Neural cell (in vitro differentiated cells): ENCODE measurements at regions not wholly inside any gene's neighbourhood (a gene's known extent, or its start where the extent isn't known, plus 50 kb on each side); places are given as distances from the start of the nearest gene placed in this dataset.

Experiments used
- H2AFZ ChIP-seq: fragments of 200-600, 300-800 bp; sonication (generic), shearing (Covaris generic); 2 replicates; pipeline ENCODE4 v1.6.0; 2014; ENCODE audit warnings: low read depth, mild to moderate bottlenecking, antibody characterized with exemption, low read length, moderate library complexity
- H3F3A ChIP-seq: fragments of 200-600 bp; shearing (Covaris generic); 2 replicates; pipeline ENCODE4 v1.6.1; 2016; ENCODE audit warnings: mild to moderate bottlenecking, moderate library complexity, mixed read lengths, antibody characterized with exemption, low read length; ENCODE audit not compliant: insufficient read depth, poor library complexity, severe bottlenecking
- H3K27ac ChIP-seq: fragments of 200-600, 300-800 bp; sonication (generic), shearing (Covaris generic); 2 replicates; pipeline ENCODE4 v1.5.1; 2014; ENCODE audit warnings: mild to moderate bottlenecking, low read length, moderate library complexity
- H3K27me3 ChIP-seq: fragments of 300-800, 200-600 bp; sonication (generic), shearing (Covaris generic); 2 replicates; pipeline ENCODE4 v1.6.0; 2014; ENCODE audit warnings: mild to moderate bottlenecking, low read depth, low read length, moderate library complexity; ENCODE audit not compliant: insufficient read depth
- H3K36me3 ChIP-seq: fragments of 300-800, 200-600 bp; sonication (generic), shearing (Covaris generic); 2 replicates; pipeline ENCODE4 v1.5.1; 2014; ENCODE audit warnings: mild to moderate bottlenecking, antibody characterized with exemption, low read length, moderate library complexity; ENCODE audit not compliant: insufficient read depth
- H3K4me2 ChIP-seq: fragments of 300-800, 200-600 bp; sonication (generic), shearing (Covaris generic); 2 replicates; pipeline ENCODE4 v1.6.0; 2014; ENCODE audit warnings: mild to moderate bottlenecking, low read length
- H3K4me3 ChIP-seq: fragments of 300-800, 200-600 bp; sonication (generic), shearing (Covaris generic); 2 replicates; pipeline ENCODE4 v1.5.1; 2014; ENCODE audit warnings: mild to moderate bottlenecking, low read length, moderate library complexity
- H3K79me2 ChIP-seq: fragments of 200-600 bp; shearing (Covaris generic); replicated peaks from 2 replicates; pipeline ENCODE4 v1.6.0; 2014; ENCODE audit warnings: mild to moderate bottlenecking, low read length, moderate library complexity; ENCODE audit not compliant: insufficient read depth
- H3K9ac ChIP-seq: fragments of 300-800, 200-600 bp; sonication (generic), shearing (Covaris generic); 2 replicates; pipeline ENCODE4 v1.6.1; 2016; ENCODE audit warnings: mild to moderate bottlenecking, low read length, mixed read lengths
- H3K9me2 ChIP-seq: fragments of 200-600 bp; shearing (Covaris generic); 2 replicates; pipeline ENCODE4 v1.6.1; 2016; ENCODE audit warnings: mild to moderate bottlenecking, low read length, mixed read lengths; ENCODE audit not compliant: insufficient read depth
- H3K9me3 ChIP-seq: fragments of 200-600, 300-800 bp; sonication (generic), shearing (Covaris generic); 2 replicates; pipeline ENCODE4 v1.6.1; 2016; ENCODE audit warnings: mild to moderate bottlenecking, mixed run types, low read length, moderate library complexity, mixed read lengths
- H4K20me1 ChIP-seq: fragments of 200-600 bp; shearing (Covaris generic); 2 replicates; pipeline ENCODE4 v1.6.1; 2016; ENCODE audit warnings: mild to moderate bottlenecking, mixed run types; ENCODE audit not compliant: insufficient read depth
- CTCF ChIP-seq: fragments of 450-650 bp; IDR thresholded peaks from 2 replicates; pipeline ENCODE4 v1.5.1; 2014; ENCODE audit warnings: antibody characterized with exemption, mild to moderate bottlenecking, moderate library complexity; ENCODE audit not compliant: poor library complexity, severe bottlenecking
- EP300 ChIP-seq: fragments of 450-650 bp; conservative IDR thresholded peaks from 2 replicates; pipeline ENCODE4 v1.6.1; 2014; ENCODE audit warnings: antibody characterized with exemption, mild to moderate bottlenecking, moderate library complexity; ENCODE audit not compliant: poor library complexity, severe bottlenecking
- EZH2 ChIP-seq: fragments of 200-600, 300-800 bp; shearing (Covaris generic), sonication (generic); IDR thresholded peaks from 2 replicates; pipeline ENCODE4 v1.6.1; 2014; ENCODE audit warnings: antibody characterized with exemption, low read length, borderline replicate concordance, mild to moderate bottlenecking; ENCODE audit not compliant: insufficient read depth, poor library complexity, severe bottlenecking
- MXI1 ChIP-seq: fragments of 450-650 bp; conservative IDR thresholded peaks from 2 replicates; pipeline ENCODE4 v1.6.1; 2014; ENCODE audit warnings: antibody characterized with exemption, mild to moderate bottlenecking; ENCODE audit not compliant: poor library complexity, severe bottlenecking
- POLR2AphosphoS5 ChIP-seq: IDR thresholded peaks from 2 replicates; pipeline ENCODE4 v1.6.1; 2012
- RAD21 ChIP-seq: fragments of 450-650 bp; conservative IDR thresholded peaks from 2 replicates; pipeline ENCODE4 v1.6.1; 2014; ENCODE audit warnings: antibody characterized with exemption, mild to moderate bottlenecking, moderate library complexity
- REST ChIP-seq: IDR thresholded peaks from 2 replicates; pipeline ENCODE4 v1.6.1; 2012; ENCODE audit warnings: borderline replicate concordance
- SMC3 ChIP-seq: fragments of 450-650 bp; conservative IDR thresholded peaks from 2 replicates; pipeline ENCODE4 v1.6.1; 2014; ENCODE audit warnings: antibody characterized with exemption, mild to moderate bottlenecking, moderate library complexity; ENCODE audit not compliant: poor library complexity
- TAF1 ChIP-seq: IDR thresholded peaks from 2 replicates; pipeline ENCODE4 v1.6.1; 2012; ENCODE audit warnings: low read depth

- Histone ChIP-seq H3K4me2 (no peak overlapping the region), H4K20me1 (no peaks in the 10 kb centered on the region), H3K9me3 (no peaks in the 10 kb centered on the region), H2AFZ (no peak overlapping the region), H3K4me3 (no peak overlapping the region), H3K36me3 (no peaks in the 10 kb centered on the region), H3K9me2 (no peaks in the 10 kb centered on the region), H3K27me3 (no peaks in the 10 kb centered on the region), H3K9ac (no peak overlapping the region), H3K79me2 (no peaks in the 10 kb centered on the region), H3F3A (no peaks in the 10 kb centered on the region), H3K27ac (no peak overlapping the region)
- no peak for TF ChIP-seq TAF1
- TF ChIP-seq REST = no peak
- no peak for TF ChIP-seq EP300
- TF ChIP-seq SMC3 = no peak
- TF ChIP-seq RAD21 = no peak
- no peak for TF ChIP-seq EZH2
- TF ChIP-seq POLR2AphosphoS5 = no peak
Observed at GRCh38 chr15:31585240-31585639, 258.6 kb downstream of the KLF13 start.

- Histone ChIP-seq H3K9me3 (no peaks in the 10 kb centered on the region), H2AFZ (no peak overlapping the region), H4K20me1 (no peaks in the 10 kb centered on the region), H3K27me3 (no peaks in the 10 kb centered on the region), H3K9me2 (no peaks in the 10 kb centered on the region), H3K27ac (no peak overlapping the region), H3K9ac (no peak overlapping the region), H3K4me3 (no peak overlapping the region), H3F3A (no peaks in the 10 kb centered on the region), H3K79me2 (no peaks in the 10 kb centered on the region), H3K36me3 (no peaks in the 10 kb centered on the region), H3K4me2 (no peak overlapping the region)
- TF ChIP-seq EP300 (no peak), POLR2AphosphoS5 (no peak), SMC3 (no peak), CTCF (no peak), REST (no peak), EZH2 (no peak), MXI1 (no peak), TAF1 (no peak)
Observed at GRCh38 chr15:31586841-31587240, 260.2 kb downstream of the KLF13 start.
